Thyroid gland (tissue), 4 donors: ENCODE measurements at regions not wholly inside any gene's neighbourhood (a gene's known extent, or its start where the extent isn't known, plus 50 kb on each side); places are given as distances from the start of the nearest gene placed in this dataset.

Source experiments
- POLR2A ChIP-seq, 2 donors: fragments of 450-650 bp; IDR thresholded peaks; one replicate each; pipeline ENCODE4 v1.6.1; 2017; ENCODE audit warnings: antibody characterized with exemption in 2 of 2, mild to moderate bottlenecking in 2 of 2, moderate library complexity in 1 of 2
- TF ChIP-seq, protein P1 (sequence below), 6 experiments: fragments of 200-600 bp in 3 of 6; fragments of 450-650 bp in 3 of 6; sonication (generic) in 3 of 6; IDR thresholded peaks; one replicate each; pipeline ENCODE4 v1.5.1; 2016 to 2019; ENCODE audit warnings: antibody characterized with exemption in 6 of 6, mild to moderate bottlenecking in 2 of 6, inconsistent platforms in 1 of 6, moderate library complexity in 1 of 6

DNA sequence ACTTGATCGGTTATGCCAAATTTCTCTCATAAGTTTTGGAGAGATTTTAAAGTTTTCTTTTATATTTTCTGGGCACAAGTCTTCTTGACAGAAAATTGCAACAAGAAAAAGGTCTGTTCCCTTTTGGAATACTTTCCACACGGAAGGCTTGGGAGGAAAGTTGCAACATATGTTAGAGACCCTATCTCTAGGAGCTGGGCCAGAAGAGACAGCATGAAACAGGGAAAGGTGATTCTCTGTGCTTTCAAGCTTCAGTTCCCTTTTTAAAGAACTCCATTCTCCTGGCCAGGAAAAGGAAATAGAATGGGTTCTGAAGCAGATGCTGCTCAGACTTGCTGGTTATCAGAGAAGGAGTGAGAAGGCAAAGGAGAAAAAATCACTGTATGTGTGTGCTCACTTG lies 368.3 kb downstream of the SPATA31D1 start:
- no peak for TF ChIP-seq POLR2A (IDR thresholded peaks at IDR 0.05)
- TF ChIP-seq, protein P1, sequence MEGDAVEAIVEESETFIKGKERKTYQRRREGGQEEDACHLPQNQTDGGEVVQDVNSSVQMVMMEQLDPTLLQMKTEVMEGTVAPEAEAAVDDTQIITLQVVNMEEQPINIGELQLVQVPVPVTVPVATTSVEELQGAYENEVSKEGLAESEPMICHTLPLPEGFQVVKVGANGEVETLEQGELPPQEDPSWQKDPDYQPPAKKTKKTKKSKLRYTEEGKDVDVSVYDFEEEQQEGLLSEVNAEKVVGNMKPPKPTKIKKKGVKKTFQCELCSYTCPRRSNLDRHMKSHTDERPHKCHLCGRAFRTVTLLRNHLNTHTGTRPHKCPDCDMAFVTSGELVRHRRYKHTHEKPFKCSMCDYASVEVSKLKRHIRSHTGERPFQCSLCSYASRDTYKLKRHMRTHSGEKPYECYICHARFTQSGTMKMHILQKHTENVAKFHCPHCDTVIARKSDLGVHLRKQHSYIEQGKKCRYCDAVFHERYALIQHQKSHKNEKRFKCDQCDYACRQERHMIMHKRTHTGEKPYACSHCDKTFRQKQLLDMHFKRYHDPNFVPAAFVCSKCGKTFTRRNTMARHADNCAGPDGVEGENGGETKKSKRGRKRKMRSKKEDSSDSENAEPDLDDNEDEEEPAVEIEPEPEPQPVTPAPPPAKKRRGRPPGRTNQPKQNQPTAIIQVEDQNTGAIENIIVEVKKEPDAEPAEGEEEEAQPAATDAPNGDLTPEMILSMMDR (IDR thresholded peaks at IDR 0.05): no peak
